Immature natural killer cell (primary cell): ENCODE measurements at regions not wholly inside any gene's neighbourhood (a gene's known extent, or its start where the extent isn't known, plus 50 kb on each side); places are given as distances from the start of the nearest gene placed in this dataset.
"Not testable (repeated sequence)": the region's sequence is repeated elsewhere in the genome, so short reads cannot be mapped to it uniquely, and the experiment has no call there.

Experiments
- DNase-seq, 3 donors: peaks; one replicate each; pipeline ENCODE4 v3.0.0; 2022; ENCODE audit warnings: mixed read lengths in 1 of 3
- H3K27ac Mint-ChIP-seq, 6 donors: one replicate each; pipeline ENCODE4 v1.8.0; 2020; ENCODE audit warnings: mixed read lengths in 6 of 6, mild to moderate bottlenecking in 5 of 6, inconsistent platforms in 4 of 6, moderate library complexity in 3 of 6
- H3K27me3 Mint-ChIP-seq, 3 donors: one replicate each; pipeline ENCODE4 v1.8.0; 2020 to 2021; ENCODE audit warnings: low read depth in 3 of 3, mild to moderate bottlenecking in 3 of 3, mixed read lengths in 3 of 3, moderate library complexity in 3 of 3, inconsistent platforms in 1 of 3
- H3K36me3 Mint-ChIP-seq, 3 donors: one replicate each; pipeline ENCODE4 v1.8.0; 2020; ENCODE audit warnings: mixed read lengths in 3 of 3, inconsistent platforms in 2 of 3, mild to moderate bottlenecking in 2 of 3
- H3K4me1 Mint-ChIP-seq, 2 donors: one replicate each; pipeline ENCODE4 v1.8.0; 2020; ENCODE audit warnings: inconsistent platforms in 2 of 2, mild to moderate bottlenecking in 2 of 2, mixed read lengths in 2 of 2, moderate library complexity in 1 of 2
- H3K4me3 Mint-ChIP-seq, 5 donors: one replicate each; pipeline ENCODE4 v1.8.0; 2020; ENCODE audit warnings: mild to moderate bottlenecking in 5 of 5, mixed read lengths in 5 of 5, inconsistent platforms in 3 of 5, moderate library complexity in 3 of 5
- H3K9me3 Mint-ChIP-seq, 6 donors: one replicate each; pipeline ENCODE4 v1.8.0; 2020; ENCODE audit warnings: mild to moderate bottlenecking in 6 of 6, mixed read lengths in 6 of 6, inconsistent platforms in 4 of 6, moderate library complexity in 3 of 6

- no peaks in the 10 kb centered on the region for H3K36me3 Mint-ChIP-seq
- peaks cover 0 to 9% (median 1%) of the 10 kb centered on the region in 6 donors for H3K9me3 Mint-ChIP-seq
- H3K4me3 Mint-ChIP-seq: no peak overlapping the region
- peaks cover 1 to 3% (median 2%) of the 10 kb centered on the region in 3 donors for H3K27me3 Mint-ChIP-seq
- no peak for DNase-seq
- H3K27ac Mint-ChIP-seq: no peak overlapping the region
- H3K4me1 Mint-ChIP-seq: no peaks in the 10 kb centered on the region
Observed at GRCh38 chr2:4091869-4092268, 388.5 kb downstream of the DCDC2C start.

GRCh38 chr2:4094743-4095142, 391.4 kb downstream of the DCDC2C start:
- no peak for DNase-seq
- H3K36me3 Mint-ChIP-seq: no peaks in the 10 kb centered on the region
- H3K4me1 Mint-ChIP-seq: no peaks in the 10 kb centered on the region
- peaks cover 0 to 6% (median 0%) of the 10 kb centered on the region in 6 donors for H3K9me3 Mint-ChIP-seq
- no peak overlapping the region for H3K27ac Mint-ChIP-seq
- no peaks in the 10 kb centered on the region for H3K27me3 Mint-ChIP-seq
- no peak overlapping the region for H3K4me3 Mint-ChIP-seq

GRCh38 chr2:4096978-4097766, 393.8 kb downstream of the DCDC2C start:
- Mint-ChIP-seq H3K27ac (no peak overlapping the region), H3K27me3 (no peaks in the 10 kb centered on the region), H3K9me3 (peaks cover 0 to 9% (median 0%) of the 10 kb centered on the region in 6 donors), H3K4me3 (no peak overlapping the region), H3K36me3 (no peaks in the 10 kb centered on the region), H3K4me1 (no peaks in the 10 kb centered on the region)
- DNase-seq: no peak

GRCh38 chr2:4098137-4098536, 394.8 kb downstream of the DCDC2C start:
- Mint-ChIP-seq H3K4me1 (no peaks in the 10 kb centered on the region), H3K36me3 (no peaks in the 10 kb centered on the region), H3K27me3 (no peaks in the 10 kb centered on the region), H3K4me3 (no peak overlapping the region), H3K27ac (no peak overlapping the region), H3K9me3 (peaks cover 0 to 9% (median 0%) of the 10 kb centered on the region in 6 donors)
- no peak for DNase-seq

- Mint-ChIP-seq H3K4me1 (no peaks in the 10 kb centered on the region), H3K36me3 (no peaks in the 10 kb centered on the region), H3K27me3 (no peaks in the 10 kb centered on the region), H3K4me3 (no peak overlapping the region), H3K9me3 (peaks cover 0 to 5% (median 0%) of the 10 kb centered on the region in 6 donors), H3K27ac (no peak overlapping the region)
- DNase-seq: no peak
Observed at GRCh38 chr2:4101936-4102335, 398.6 kb downstream of the DCDC2C start.

GRCh38 chr2:4107179-4107578, 403.8 kb downstream of the DCDC2C start:
- no peak overlapping the region for H3K4me3 Mint-ChIP-seq
- no peaks in the 10 kb centered on the region for H3K36me3 Mint-ChIP-seq
- no peak overlapping the region for H3K27ac Mint-ChIP-seq
- no peak for DNase-seq
- peaks cover 0 to 2% (median 0%) of the 10 kb centered on the region in 6 donors for H3K9me3 Mint-ChIP-seq
- no peaks in the 10 kb centered on the region for H3K27me3 Mint-ChIP-seq
- no peaks in the 10 kb centered on the region for H3K4me1 Mint-ChIP-seq

- no peak overlapping the region for H3K27ac Mint-ChIP-seq
- DNase-seq: no peak
- H3K4me1 Mint-ChIP-seq: no peaks in the 10 kb centered on the region
- no peaks in the 10 kb centered on the region for H3K36me3 Mint-ChIP-seq
- H3K9me3 Mint-ChIP-seq: peaks cover 0 to 6% (median 2%) of the 10 kb centered on the region in 6 donors
- no peak overlapping the region for H3K4me3 Mint-ChIP-seq
- H3K27me3 Mint-ChIP-seq: no peaks in the 10 kb centered on the region
Observed at GRCh38 chr2:4110273-4110672, 406.9 kb downstream of the DCDC2C start.

- not testable (repeated sequence) for H3K36me3 Mint-ChIP-seq, H3K4me3 Mint-ChIP-seq, H3K4me1 Mint-ChIP-seq, DNase-seq, H3K27me3 Mint-ChIP-seq, H3K27ac Mint-ChIP-seq
- H3K9me3 Mint-ChIP-seq: peaks cover 6 to 18% (median 10%) of the 10 kb centered on the region in 6 donors
Observed at GRCh38 chr2:4115435-4115834, 412.1 kb downstream of the DCDC2C start.

GRCh38 chr2:4122726-4123125, 419.4 kb downstream of the DCDC2C start:
- no peak for DNase-seq
- H3K27me3 Mint-ChIP-seq: peaks cover 0 to 3% (median 0%) of the 10 kb centered on the region in 3 donors
- no peak overlapping the region for H3K4me3 Mint-ChIP-seq
- H3K4me1 Mint-ChIP-seq: no peaks in the 10 kb centered on the region
- no peaks in the 10 kb centered on the region for H3K36me3 Mint-ChIP-seq
- no peak overlapping the region for H3K27ac Mint-ChIP-seq
- peaks cover 9 to 15% (median 11%) of the 10 kb centered on the region in 6 donors for H3K9me3 Mint-ChIP-seq

GRCh38 chr2:4130651-4131050, 427.3 kb downstream of the DCDC2C start:
- peaks cover 0 to 5% (median 2%) of the 10 kb centered on the region in 3 donors for H3K27me3 Mint-ChIP-seq
- DNase-seq: no peak
- no peak overlapping the region for H3K27ac Mint-ChIP-seq
- H3K36me3 Mint-ChIP-seq: peaks cover 0 to 12% (median 0%) of the 10 kb centered on the region in 3 donors
- H3K4me3 Mint-ChIP-seq: no peak overlapping the region
- H3K4me1 Mint-ChIP-seq: no peaks in the 10 kb centered on the region
- H3K9me3 Mint-ChIP-seq: peaks cover 5 to 22% (median 15%) of the 10 kb centered on the region in 6 donors

GRCh38 chr2:4134551-4135550, 431.5 kb downstream of the DCDC2C start:
- Mint-ChIP-seq H3K9me3 (peaks cover 0 to 24% (median 16%) of the 10 kb centered on the region in 6 donors), H3K36me3 (peaks cover 0 to 12% (median 4%) of the 10 kb centered on the region in 3 donors), H3K27ac (no peak overlapping the region), H3K27me3 (peaks cover 0 to 2% (median 2%) of the 10 kb centered on the region in 3 donors), H3K4me3 (no peak overlapping the region), H3K4me1 (no peaks in the 10 kb centered on the region)
- DNase-seq: no peak

GRCh38 chr2:4135765-4136164, 432.4 kb downstream of the DCDC2C start:
- Mint-ChIP-seq H3K9me3 (peaks cover 0 to 21% (median 14%) of the 10 kb centered on the region in 6 donors), H3K4me1 (no peaks in the 10 kb centered on the region), H3K4me3 (no peak overlapping the region), H3K27me3 (peaks cover 2% of the 10 kb centered on the region in 3 donors), H3K27ac (no peak overlapping the region), H3K36me3 (peaks cover 0 to 9% (median 4%) of the 10 kb centered on the region in 3 donors)
- no peak for DNase-seq

GRCh38 chr2:4139316-4139715, 435.9 kb downstream of the DCDC2C start:
- Mint-ChIP-seq H3K27ac (no peak overlapping the region), H3K4me3 (no peak overlapping the region), H3K9me3 (peaks cover 0 to 11% (median 2%) of the 10 kb centered on the region in 6 donors), H3K36me3 (peaks cover 0 to 4% (median 0%) of the 10 kb centered on the region in 3 donors), H3K4me1 (no peaks in the 10 kb centered on the region), H3K27me3 (peaks cover 0 to 2% (median 0%) of the 10 kb centered on the region in 3 donors)
- no peak for DNase-seq

- peaks cover 0 to 14% (median 2%) of the 10 kb centered on the region in 6 donors for H3K9me3 Mint-ChIP-seq
- H3K27ac Mint-ChIP-seq: no peak overlapping the region
- peaks cover 0 to 2% (median 0%) of the 10 kb centered on the region in 3 donors for H3K27me3 Mint-ChIP-seq
- H3K36me3 Mint-ChIP-seq: peaks cover 0 to 4% (median 0%) of the 10 kb centered on the region in 3 donors
- no peak for DNase-seq
- no peaks in the 10 kb centered on the region for H3K4me1 Mint-ChIP-seq
- H3K4me3 Mint-ChIP-seq: no peak overlapping the region
Observed at GRCh38 chr2:4139731-4140130, 436.4 kb downstream of the DCDC2C start.
